ENCODE measurements at regions not wholly inside any gene's neighbourhood (a gene's known extent, or its start where the extent isn't known, plus 50 kb on each side); places are given as distances from the start of the nearest gene placed in this dataset.

DNA sequence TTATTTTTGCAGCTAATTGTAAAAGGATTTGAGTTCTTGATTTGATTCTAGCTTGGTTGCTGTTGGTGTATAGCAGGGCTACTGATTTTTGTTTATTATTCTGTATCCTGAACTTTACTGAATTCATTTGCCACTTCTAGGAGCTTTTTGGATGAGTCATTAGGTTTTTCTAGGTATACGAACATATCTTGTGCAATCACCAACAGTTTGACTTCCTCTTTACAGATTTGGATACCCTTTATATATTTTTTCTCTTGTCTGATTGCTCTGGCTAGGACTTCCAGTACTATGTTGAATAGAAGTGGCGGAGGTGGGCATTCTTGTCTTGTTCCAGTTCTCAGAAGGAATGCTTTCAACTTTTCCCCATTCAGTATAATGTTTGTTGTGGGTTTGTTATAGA lies 210.8 kb downstream of the FGF10 start:
- no peaks in the 10 kb centered on the region for H3K36me3 ChIP-seq (ENCODE audit: control insufficient read depth in 2 of 2, insufficient read depth in 1 of 2, low read length in 2 of 2)
- H3K27ac ChIP-seq (ENCODE audit: extremely low read depth, low read depth, low read length) = no peak overlapping the region
- no peak overlapping the region for H3K4me3 ChIP-seq (ENCODE audit: low read depth, low read length)
- no peaks in the 10 kb centered on the region for H3K4me1 ChIP-seq (ENCODE audit: control insufficient read depth, insufficient read depth, low read length)
- POLR2A ChIA-PET = no interaction called here
- CTCF ChIA-PET = no interaction called here
- H3K9me3 ChIP-seq (ENCODE audit: control insufficient read depth, insufficient read depth, low read depth, low read length) = no peaks in the 10 kb centered on the region
- TF ChIP-seq ZNF335 (tag by site-specific recombination; conservative IDR thresholded peaks at IDR 0.05) (no peak), ZNF133 (tag by site-specific recombination; IDR thresholded peaks at IDR 0.05) (no peak), ZNF791 (tag by site-specific recombination; IDR thresholded peaks at IDR 0.05) (no peak), ZNF747 (tag by site-specific recombination; IDR thresholded peaks at IDR 0.05) (no peak), ZNF529 (tag by site-specific recombination; IDR thresholded peaks at IDR 0.05; ENCODE audit: insufficient replicate concordance) (no peak), ZNF677 (tag by site-specific recombination; IDR thresholded peaks at IDR 0.05) (no peak), ZNF514 (tag by site-specific recombination; IDR thresholded peaks at IDR 0.05) (no peak), ZNF549 (tag by site-specific recombination; IDR thresholded peaks at IDR 0.05) (no peak), ZNF248 (tag by site-specific recombination; IDR thresholded peaks at IDR 0.05) (no peak), ZNF626 (tag by site-specific recombination; IDR thresholded peaks at IDR 0.05) (no peak), ZNF121 (tag by site-specific recombination; IDR thresholded peaks at IDR 0.05) (no peak), ZNF214 (tag by site-specific recombination; IDR thresholded peaks at IDR 0.05; ENCODE audit: borderline replicate concordance) (no peak), ZNF792 (tag by site-specific recombination; IDR thresholded peaks at IDR 0.05) (no peak), ZBTB17 (tag by site-specific recombination; IDR thresholded peaks at IDR 0.05) (no peak), ZNF324 (tag by site-specific recombination; IDR thresholded peaks at IDR 0.05) (no peak), GLI4 (tag by site-specific recombination; IDR thresholded peaks at IDR 0.05) (no peak), ZNF558 (tag by site-specific recombination; IDR thresholded peaks at IDR 0.05) (no peak), GLI2 (tag by site-specific recombination; IDR thresholded peaks at IDR 0.05; ENCODE audit: borderline replicate concordance, low read depth) (no peak)
- TF ChIP-seq, protein P1, sequence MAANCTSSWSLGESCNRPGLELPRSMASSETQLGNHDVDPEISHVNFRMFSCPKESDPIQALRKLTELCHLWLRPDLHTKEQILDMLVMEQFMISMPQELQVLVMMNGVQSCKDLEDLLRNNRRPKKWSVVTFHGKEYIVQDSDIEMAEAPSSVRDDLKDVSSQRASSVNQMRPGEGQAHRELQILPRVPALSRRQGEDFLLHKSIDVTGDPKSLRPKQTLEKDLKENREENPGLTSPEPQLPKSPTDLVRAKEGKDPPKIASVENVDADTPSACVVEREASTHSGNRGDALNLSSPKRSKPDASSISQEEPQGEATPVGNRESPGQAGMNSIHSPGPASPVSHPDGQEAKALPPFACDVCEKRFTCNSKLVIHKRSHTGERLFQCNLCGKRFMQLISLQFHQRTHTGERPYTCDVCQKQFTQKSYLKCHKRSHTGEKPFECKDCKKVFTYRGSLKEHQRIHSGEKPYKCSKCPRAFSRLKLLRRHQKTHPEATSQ (tag by site-specific recombination; IDR thresholded peaks at IDR 0.05) = no peak
- TF ChIP-seq, protein P2, sequence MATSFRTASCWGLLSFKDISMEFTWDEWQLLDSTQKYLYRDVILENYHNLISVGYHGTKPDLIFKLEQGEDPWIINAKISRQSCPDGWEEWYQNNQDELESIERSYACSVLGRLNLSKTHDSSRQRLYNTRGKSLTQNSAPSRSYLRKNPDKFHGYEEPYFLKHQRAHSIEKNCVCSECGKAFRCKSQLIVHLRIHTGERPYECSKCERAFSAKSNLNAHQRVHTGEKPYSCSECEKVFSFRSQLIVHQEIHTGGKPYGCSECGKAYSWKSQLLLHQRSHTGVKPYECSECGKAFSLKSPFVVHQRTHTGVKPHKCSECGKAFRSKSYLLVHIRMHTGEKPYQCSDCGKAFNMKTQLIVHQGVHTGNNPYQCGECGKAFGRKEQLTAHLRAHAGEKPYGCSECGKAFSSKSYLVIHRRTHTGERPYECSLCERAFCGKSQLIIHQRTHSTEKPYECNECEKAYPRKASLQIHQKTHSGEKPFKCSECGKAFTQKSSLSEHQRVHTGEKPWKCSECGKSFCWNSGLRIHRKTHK (tag by site-specific recombination; IDR thresholded peaks at IDR 0.05) = no peak

DNA sequence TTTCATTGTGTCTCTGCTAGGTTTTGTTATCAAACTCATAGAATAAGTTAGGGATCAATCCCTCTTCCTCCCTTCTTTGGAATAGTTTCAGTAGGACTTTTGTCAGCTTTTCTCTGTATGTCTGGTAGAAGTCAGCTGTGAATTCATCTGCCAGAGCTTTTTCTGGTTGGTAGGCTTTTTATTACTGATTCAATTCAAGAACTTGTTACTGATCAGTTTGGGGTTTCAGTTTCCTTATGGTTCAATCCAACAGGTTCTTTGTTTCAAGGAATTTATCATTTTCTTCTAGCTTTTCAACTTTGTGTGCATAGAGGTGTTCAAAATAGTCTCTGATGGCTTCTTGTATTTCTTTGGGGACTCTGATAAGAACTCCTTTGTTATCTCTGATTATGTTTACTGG lies 221.7 kb downstream of the FGF10 start:
- H3K27ac ChIP-seq (ENCODE audit: extremely low read depth, low read depth, low read length) = no peak overlapping the region
- POLR2A ChIA-PET = no interaction called here

More for the DNA sequence above, 221.7 kb downstream of the FGF10 start:
- TF ChIP-seq YY1 (tag by site-specific recombination; IDR thresholded peaks at IDR 0.05) (no peak), TCF7L2 (IDR thresholded peaks at IDR 0.05; ENCODE audit: borderline replicate concordance, low read depth, low read length) (no peak), ZNF16 (tag by site-specific recombination; IDR thresholded peaks at IDR 0.05; ENCODE audit: low read depth) (no peak), ZNF664 (tag by site-specific recombination; IDR thresholded peaks at IDR 0.05) (no peak), ZFP41 (tag by site-specific recombination; IDR thresholded peaks at IDR 0.05; ENCODE audit: borderline replicate concordance) (no peak), ZNF248 (tag by site-specific recombination; IDR thresholded peaks at IDR 0.05) (no peak)
- TF ChIP-seq, protein P3, sequence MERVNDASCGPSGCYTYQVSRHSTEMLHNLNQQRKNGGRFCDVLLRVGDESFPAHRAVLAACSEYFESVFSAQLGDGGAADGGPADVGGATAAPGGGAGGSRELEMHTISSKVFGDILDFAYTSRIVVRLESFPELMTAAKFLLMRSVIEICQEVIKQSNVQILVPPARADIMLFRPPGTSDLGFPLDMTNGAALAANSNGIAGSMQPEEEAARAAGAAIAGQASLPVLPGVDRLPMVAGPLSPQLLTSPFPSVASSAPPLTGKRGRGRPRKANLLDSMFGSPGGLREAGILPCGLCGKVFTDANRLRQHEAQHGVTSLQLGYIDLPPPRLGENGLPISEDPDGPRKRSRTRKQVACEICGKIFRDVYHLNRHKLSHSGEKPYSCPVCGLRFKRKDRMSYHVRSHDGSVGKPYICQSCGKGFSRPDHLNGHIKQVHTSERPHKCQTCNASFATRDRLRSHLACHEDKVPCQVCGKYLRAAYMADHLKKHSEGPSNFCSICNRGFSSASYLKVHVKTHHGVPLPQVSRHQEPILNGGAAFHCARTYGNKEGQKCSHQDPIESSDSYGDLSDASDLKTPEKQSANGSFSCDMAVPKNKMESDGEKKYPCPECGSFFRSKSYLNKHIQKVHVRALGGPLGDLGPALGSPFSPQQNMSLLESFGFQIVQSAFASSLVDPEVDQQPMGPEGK (tag by site-specific recombination; IDR thresholded peaks at IDR 0.05) = no peak
- TF ChIP-seq, protein P4, sequence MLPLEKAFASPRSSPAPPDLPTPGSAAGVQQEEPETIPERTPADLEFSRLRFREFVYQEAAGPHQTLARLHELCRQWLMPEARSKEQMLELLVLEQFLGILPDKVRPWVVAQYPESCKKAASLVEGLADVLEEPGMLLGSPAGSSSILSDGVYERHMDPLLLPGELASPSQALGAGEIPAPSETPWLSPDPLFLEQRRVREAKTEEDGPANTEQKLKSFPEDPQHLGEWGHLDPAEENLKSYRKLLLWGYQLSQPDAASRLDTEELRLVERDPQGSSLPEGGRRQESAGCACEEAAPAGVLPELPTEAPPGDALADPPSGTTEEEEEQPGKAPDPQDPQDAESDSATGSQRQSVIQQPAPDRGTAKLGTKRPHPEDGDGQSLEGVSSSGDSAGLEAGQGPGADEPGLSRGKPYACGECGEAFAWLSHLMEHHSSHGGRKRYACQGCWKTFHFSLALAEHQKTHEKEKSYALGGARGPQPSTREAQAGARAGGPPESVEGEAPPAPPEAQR (tag by site-specific recombination; IDR thresholded peaks at IDR 0.05) = no peak
- H3K36me3 ChIP-seq (ENCODE audit: control insufficient read depth in 2 of 2, insufficient read depth in 1 of 2, low read length in 2 of 2) = no peaks in the 10 kb centered on the region
- no peaks in the 10 kb centered on the region for H3K9me3 ChIP-seq (ENCODE audit: control insufficient read depth, insufficient read depth, low read depth, low read length)
- no peaks in the 10 kb centered on the region for H3K4me1 ChIP-seq (ENCODE audit: control insufficient read depth, insufficient read depth, low read length)
- CTCF ChIA-PET = no interaction called here
- no peak overlapping the region for H3K4me3 ChIP-seq (ENCODE audit: low read depth, low read length)

Data from HEK293 (cell line).